OCI-LY7 (cell line): ENCODE measurements at regions not wholly inside any gene's neighbourhood (a gene's known extent, or its start where the extent isn't known, plus 50 kb on each side); places are given as distances from the start of the nearest gene placed in this dataset.

Source experiments
- CTCF ChIP-seq: fragments of 200-600 bp; sonication (generic); conservative IDR thresholded peaks from 2 replicates; pipeline ENCODE4 v1.5.1; 2014; ENCODE audit warnings: mild to moderate bottlenecking, antibody characterized with exemption, low read length, moderate library complexity, mixed read lengths
- EZH2phosphoT487 ChIP-seq: fragments of 200-600 bp; sonication (generic); IDR thresholded peaks from 2 replicates; pipeline ENCODE4 v1.6.1; 2018; ENCODE audit warnings: low read depth, borderline replicate concordance, mild to moderate bottlenecking, mixed run types, antibody characterized with exemption, low read length, moderate library complexity, mixed read lengths

- TF ChIP-seq CTCF, result no peak
- no peak for TF ChIP-seq EZH2phosphoT487
These were observed 139.7 kb downstream of the C9orf152 start for GRCh38 chr9:110068212-110068611.
